ENCODE measurements at regions not wholly inside any gene's neighbourhood (a gene's known extent, or its start where the extent isn't known, plus 50 kb on each side); places are given as distances from the start of the nearest gene placed in this dataset.

DNA sequence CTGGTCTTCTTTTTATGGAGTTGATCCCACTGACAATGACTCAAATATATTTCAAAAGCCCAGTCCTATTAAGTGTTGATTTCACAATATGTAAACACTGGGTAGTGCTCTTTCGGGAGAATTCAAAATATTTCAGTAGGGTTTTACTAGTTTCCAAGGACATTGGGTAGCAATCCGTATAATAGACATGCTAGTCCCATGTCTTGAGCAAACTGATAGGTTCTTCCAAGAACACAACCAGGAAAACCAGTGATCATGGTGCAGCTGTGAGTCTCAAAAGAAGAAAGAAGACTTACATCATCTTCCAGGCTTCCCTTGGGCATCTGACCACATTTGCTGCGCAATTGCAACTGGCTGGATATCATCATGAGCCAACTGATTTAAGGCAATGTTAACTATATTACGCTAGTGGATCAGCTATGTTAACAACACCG, 59.3 kb upstream of the APBB1IP start:
- CTCF ChIA-PET = no interaction called here
- no peak overlapping the region for H3K27ac Mint-ChIP-seq
- H3K27me3 Mint-ChIP-seq = peaks cover 2% of the 10 kb centered on the region

GRCh38 chr10:26380815-26381214, 57.3 kb upstream of the APBB1IP start:
- Mint-ChIP-seq H3K27me3 (peaks cover 2% of the 10 kb centered on the region), H3K4me1 (no peaks in the 10 kb centered on the region), H3K27ac (no peak overlapping the region), H3K9me3 (peaks cover 4% of the 10 kb centered on the region), H3K4me3 (no peak overlapping the region), H3K36me3 (ENCODE audit: low read depth) (no peaks in the 10 kb centered on the region)
- CTCF ChIA-PET = no interaction called here
- POLR2A ChIA-PET = no interaction called here
- no peak for DNase-seq

More for the DNA sequence above, 59.3 kb upstream of the APBB1IP start:
- POLR2A ChIA-PET = no interaction called here
- DNase-seq = no peak
- Mint-ChIP-seq H3K4me1 (no peaks in the 10 kb centered on the region), H3K4me3 (no peak overlapping the region), H3K36me3 (ENCODE audit: low read depth) (no peaks in the 10 kb centered on the region), H3K9me3 (peaks cover 4% of the 10 kb centered on the region)

GRCh38 chr10:26381986-26382385, 56.2 kb upstream of the APBB1IP start:
- ChIA-PET CTCF (no interaction called here), POLR2A (no interaction called here)
- no peak for DNase-seq
- Mint-ChIP-seq H3K4me1 (no peaks in the 10 kb centered on the region), H3K4me3 (no peak overlapping the region), H3K27ac (no peak overlapping the region), H3K27me3 (peaks cover 2% of the 10 kb centered on the region), H3K36me3 (ENCODE audit: low read depth) (no peaks in the 10 kb centered on the region), H3K9me3 (peaks cover 4% of the 10 kb centered on the region)

- DNase-seq = no peak
- no peak overlapping the region for H3K27ac Mint-ChIP-seq
- H3K9me3 Mint-ChIP-seq = peaks cover 4% of the 10 kb centered on the region
- no peak overlapping the region for H3K4me3 Mint-ChIP-seq
- no peaks in the 10 kb centered on the region for H3K4me1 Mint-ChIP-seq
- POLR2A ChIA-PET = no interaction called here
- H3K36me3 Mint-ChIP-seq (ENCODE audit: low read depth) = no peaks in the 10 kb centered on the region
- H3K27me3 Mint-ChIP-seq = no peaks in the 10 kb centered on the region
- CTCF ChIA-PET = interaction anchor here (0.8 kb wide), 1 partner anchor 11 kb away, joined by 3 read pairs; no protein-coding TSS in a partner anchor
Observed at GRCh38 chr10:26384600-26384999, 53.5 kb upstream of the APBB1IP start.

DNA sequence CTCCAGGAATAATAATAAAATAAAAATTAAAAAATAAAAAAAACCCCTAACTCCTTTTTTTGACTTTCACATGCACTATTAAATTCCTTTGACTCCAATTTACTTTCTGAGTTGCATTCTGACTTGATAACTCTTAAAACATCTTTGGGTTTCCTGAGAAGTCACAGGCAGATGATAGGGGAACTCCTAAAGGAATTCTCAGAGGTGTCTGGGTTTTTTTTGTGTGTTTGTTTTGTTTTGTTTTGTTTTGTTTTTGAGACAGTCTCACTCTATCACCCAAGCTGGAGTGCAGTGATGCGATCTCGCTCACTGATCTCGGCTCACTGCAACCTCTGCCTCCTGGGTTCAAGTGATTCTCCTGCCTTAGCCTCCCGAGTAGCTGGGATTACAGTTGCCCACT, 52.7 kb upstream of the APBB1IP start:
- Mint-ChIP-seq H3K9me3 (peaks cover 5% of the 10 kb centered on the region), H3K27ac (no peak overlapping the region), H3K4me1 (no peaks in the 10 kb centered on the region), H3K27me3 (no peaks in the 10 kb centered on the region), H3K36me3 (ENCODE audit: low read depth) (no peaks in the 10 kb centered on the region), H3K4me3 (no peak overlapping the region)
- DNase-seq = no peak
- ChIA-PET POLR2A (no interaction called here), CTCF (no interaction called here)

DNA sequence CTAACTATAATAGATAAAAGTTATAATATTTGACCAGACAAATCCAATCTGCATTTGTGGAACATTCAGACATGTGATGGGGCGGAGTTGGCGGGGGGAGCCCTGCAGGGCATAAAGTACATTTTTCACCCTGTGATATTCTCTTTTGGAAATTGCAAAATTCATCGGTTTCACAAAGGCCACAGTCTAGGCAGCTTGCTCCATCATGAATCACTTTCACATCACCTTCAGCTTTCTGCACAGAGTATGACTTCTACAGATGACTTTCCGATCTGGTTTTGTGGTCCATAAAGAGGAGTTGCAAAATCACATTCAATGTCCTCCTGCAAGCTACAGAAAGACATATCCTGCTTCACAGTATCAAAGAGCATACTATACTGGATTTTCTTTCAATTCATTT, 51.4 kb upstream of the APBB1IP start:
- H3K4me1 Mint-ChIP-seq = peaks cover 1% of the 10 kb centered on the region
- no peak for DNase-seq
- peaks cover 5% of the 10 kb centered on the region for H3K9me3 Mint-ChIP-seq
- no peak overlapping the region for H3K4me3 Mint-ChIP-seq
- no peaks in the 10 kb centered on the region for H3K36me3 Mint-ChIP-seq (ENCODE audit: low read depth)
- ChIA-PET POLR2A (no interaction called here), CTCF (no interaction called here)
- peaks cover 5% of the 10 kb centered on the region for H3K27me3 Mint-ChIP-seq
- no peak overlapping the region for H3K27ac Mint-ChIP-seq

All from activated CD4-positive, alpha-beta T cell treated with anti-CD3 and anti-CD28 coated beads, Interleukin-2, amount 10 ng/mL, durations not matched to agents 7 days and 5 days (primary cell).